ENCODE measurements at regions not wholly inside any gene's neighbourhood (a gene's known extent, or its start where the extent isn't known, plus 50 kb on each side); places are given as distances from the start of the nearest gene placed in this dataset.

DNA sequence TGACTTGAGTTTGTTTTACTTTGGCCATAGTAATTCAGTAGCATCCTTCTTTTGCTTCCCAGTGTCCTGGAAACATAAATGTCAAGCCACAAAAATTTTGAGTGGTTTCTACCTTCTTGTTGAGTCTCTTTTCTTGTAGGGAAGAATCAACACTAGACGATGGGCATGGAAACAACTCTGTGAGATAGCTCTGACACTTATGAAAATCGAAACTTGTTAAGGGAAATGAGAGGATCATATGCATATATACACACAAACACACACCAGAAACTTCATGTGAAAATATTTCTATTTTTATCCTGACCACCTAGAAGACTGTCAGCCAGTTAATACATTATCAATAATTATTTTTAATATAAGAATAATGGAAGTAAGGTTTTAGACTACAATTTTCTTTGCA is 1247.3 kb upstream of the FLRT2 start:
- H3K27ac ChIP-seq (ENCODE audit: low read length): no peak overlapping the region
- H4K20me1 ChIP-seq (ENCODE audit: insufficient read depth, low read length): no peaks in the 10 kb centered on the region
- ATAC-seq (ENCODE audit: insufficient read depth, low read depth) (no peak), DNase-seq (no peak)
- H3K79me2 ChIP-seq (ENCODE audit: insufficient read depth, low read length): no peaks in the 10 kb centered on the region
- H3K4me2 ChIP-seq (ENCODE audit: insufficient read depth, low read length): no peak overlapping the region
- no peaks in the 10 kb centered on the region for H3K4me1 ChIP-seq (ENCODE audit: insufficient read depth, low read length)
- H3K9me3 ChIP-seq (ENCODE audit: insufficient read depth, low read length, severe bottlenecking): no peaks in the 10 kb centered on the region
- H2AFZ ChIP-seq (ENCODE audit: low read depth, low read length): no peak overlapping the region
- H3K9ac ChIP-seq (ENCODE audit: low read depth, low read length): no peak overlapping the region
- no peak overlapping the region for H3K4me3 ChIP-seq (ENCODE audit: low read depth in 1 of 2, low read length in 2 of 2)
- no peaks in the 10 kb centered on the region for H3K27me3 ChIP-seq (ENCODE audit: insufficient read depth, low read length, poor library complexity)
- TF ChIP-seq, protein P1, sequence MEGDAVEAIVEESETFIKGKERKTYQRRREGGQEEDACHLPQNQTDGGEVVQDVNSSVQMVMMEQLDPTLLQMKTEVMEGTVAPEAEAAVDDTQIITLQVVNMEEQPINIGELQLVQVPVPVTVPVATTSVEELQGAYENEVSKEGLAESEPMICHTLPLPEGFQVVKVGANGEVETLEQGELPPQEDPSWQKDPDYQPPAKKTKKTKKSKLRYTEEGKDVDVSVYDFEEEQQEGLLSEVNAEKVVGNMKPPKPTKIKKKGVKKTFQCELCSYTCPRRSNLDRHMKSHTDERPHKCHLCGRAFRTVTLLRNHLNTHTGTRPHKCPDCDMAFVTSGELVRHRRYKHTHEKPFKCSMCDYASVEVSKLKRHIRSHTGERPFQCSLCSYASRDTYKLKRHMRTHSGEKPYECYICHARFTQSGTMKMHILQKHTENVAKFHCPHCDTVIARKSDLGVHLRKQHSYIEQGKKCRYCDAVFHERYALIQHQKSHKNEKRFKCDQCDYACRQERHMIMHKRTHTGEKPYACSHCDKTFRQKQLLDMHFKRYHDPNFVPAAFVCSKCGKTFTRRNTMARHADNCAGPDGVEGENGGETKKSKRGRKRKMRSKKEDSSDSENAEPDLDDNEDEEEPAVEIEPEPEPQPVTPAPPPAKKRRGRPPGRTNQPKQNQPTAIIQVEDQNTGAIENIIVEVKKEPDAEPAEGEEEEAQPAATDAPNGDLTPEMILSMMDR (IDR thresholded peaks at IDR 0.05; ENCODE audit: borderline replicate concordance, extremely low read depth, low read length, poor library complexity, severe bottlenecking): no peak
- H3K36me3 ChIP-seq (ENCODE audit: insufficient read depth, low read length): no peaks in the 10 kb centered on the region

DNA sequence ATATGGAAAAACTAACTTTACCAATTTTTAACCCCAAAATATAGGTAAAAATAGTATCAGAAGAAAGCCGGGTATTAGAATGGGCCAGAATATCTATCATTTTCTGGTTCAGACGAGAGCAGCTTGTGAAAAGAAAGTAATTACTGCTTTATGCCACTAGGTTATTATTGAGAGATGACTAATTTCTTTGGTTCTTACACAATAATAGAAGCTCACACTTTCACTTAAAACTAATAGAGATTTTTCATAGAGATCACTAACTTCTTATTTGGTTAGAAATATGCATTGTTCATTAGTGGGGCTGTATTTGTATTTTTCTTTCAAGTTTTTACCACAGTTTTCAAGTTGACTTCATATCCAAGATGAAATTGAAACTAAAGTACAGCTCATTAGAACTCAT is 1241.2 kb upstream of the FLRT2 start:
- H3K27me3 ChIP-seq (ENCODE audit: insufficient read depth, low read length, poor library complexity): no peaks in the 10 kb centered on the region
- TF ChIP-seq, protein P1 (IDR thresholded peaks at IDR 0.05; ENCODE audit: borderline replicate concordance, extremely low read depth, low read length, poor library complexity, severe bottlenecking): no peak
- no peak for TF ChIP-seq EZH2 (IDR thresholded peaks at IDR 0.05; ENCODE audit: borderline replicate concordance, low read depth, low read length, severe bottlenecking)
- no peaks in the 10 kb centered on the region for H3K79me2 ChIP-seq (ENCODE audit: insufficient read depth, low read length)
- H3K4me2 ChIP-seq (ENCODE audit: insufficient read depth, low read length): no peak overlapping the region
- no peaks in the 10 kb centered on the region for H3K36me3 ChIP-seq (ENCODE audit: insufficient read depth, low read length)
- ATAC-seq (ENCODE audit: insufficient read depth, low read depth): no peak
- H4K20me1 ChIP-seq (ENCODE audit: insufficient read depth, low read length): no peaks in the 10 kb centered on the region
- no peak overlapping the region for H3K4me3 ChIP-seq (ENCODE audit: low read depth in 1 of 2, low read length in 2 of 2)
- DNase-seq: no peak
- no peak overlapping the region for H3K9ac ChIP-seq (ENCODE audit: low read depth, low read length)
- no peaks in the 10 kb centered on the region for H3K9me3 ChIP-seq (ENCODE audit: insufficient read depth, low read length, severe bottlenecking)
- H2AFZ ChIP-seq (ENCODE audit: low read depth, low read length): no peak overlapping the region
- H3K4me1 ChIP-seq (ENCODE audit: insufficient read depth, low read length): no peaks in the 10 kb centered on the region
- H3K27ac ChIP-seq (ENCODE audit: low read length): no peak overlapping the region

DNA sequence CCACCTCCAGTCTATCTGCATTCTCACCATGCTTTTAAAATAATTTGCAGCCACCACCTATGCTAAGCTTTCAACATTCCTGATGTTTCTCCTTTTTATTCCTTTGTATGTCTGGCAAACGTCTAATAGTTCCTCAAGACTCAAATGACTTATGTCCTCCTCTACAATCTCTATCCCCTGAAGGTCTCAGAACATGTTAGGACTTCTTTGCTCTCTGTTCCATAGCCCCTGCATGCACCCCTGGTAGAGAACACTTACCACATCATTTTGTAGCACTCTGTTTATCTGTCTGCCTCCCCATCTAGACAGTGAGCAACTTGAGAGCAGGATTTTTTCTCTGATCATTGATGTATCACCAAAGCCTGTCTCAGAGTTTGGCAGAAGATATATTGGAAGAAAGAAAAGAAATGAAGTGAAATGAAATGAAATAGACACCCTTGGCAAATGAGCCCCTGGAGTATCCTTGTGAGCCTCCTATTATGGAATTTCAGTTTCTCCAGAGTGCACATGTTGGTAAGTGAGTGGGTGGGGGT is 1231.2 kb upstream of the FLRT2 start:
- no peaks in the 10 kb centered on the region for H4K20me1 ChIP-seq (ENCODE audit: insufficient read depth, low read length)
- no peaks in the 10 kb centered on the region for H3K27me3 ChIP-seq (ENCODE audit: insufficient read depth, low read length, poor library complexity)
- H3K4me2 ChIP-seq (ENCODE audit: insufficient read depth, low read length): no peak overlapping the region
- no peaks in the 10 kb centered on the region for H3K36me3 ChIP-seq (ENCODE audit: insufficient read depth, low read length)
- ATAC-seq (ENCODE audit: insufficient read depth, low read depth) (no peak), DNase-seq (no peak)
- H3K27ac ChIP-seq (ENCODE audit: low read length): no peak overlapping the region
- no peak overlapping the region for H2AFZ ChIP-seq (ENCODE audit: low read depth, low read length)
- TF ChIP-seq EZH2 (IDR thresholded peaks at IDR 0.05; ENCODE audit: borderline replicate concordance, low read depth, low read length, severe bottlenecking): no peak
- TF ChIP-seq, protein P1 (IDR thresholded peaks at IDR 0.05; ENCODE audit: borderline replicate concordance, extremely low read depth, low read length, poor library complexity, severe bottlenecking): no peak
- no peaks in the 10 kb centered on the region for H3K4me1 ChIP-seq (ENCODE audit: insufficient read depth, low read length)
- no peak overlapping the region for H3K9ac ChIP-seq (ENCODE audit: low read depth, low read length)
- H3K4me3 ChIP-seq (ENCODE audit: low read depth in 1 of 2, low read length in 2 of 2): no peak overlapping the region
- peaks cover 12% of the 10 kb centered on the region for H3K9me3 ChIP-seq (ENCODE audit: insufficient read depth, low read length, severe bottlenecking)
- no peaks in the 10 kb centered on the region for H3K79me2 ChIP-seq (ENCODE audit: insufficient read depth, low read length)

DNA sequence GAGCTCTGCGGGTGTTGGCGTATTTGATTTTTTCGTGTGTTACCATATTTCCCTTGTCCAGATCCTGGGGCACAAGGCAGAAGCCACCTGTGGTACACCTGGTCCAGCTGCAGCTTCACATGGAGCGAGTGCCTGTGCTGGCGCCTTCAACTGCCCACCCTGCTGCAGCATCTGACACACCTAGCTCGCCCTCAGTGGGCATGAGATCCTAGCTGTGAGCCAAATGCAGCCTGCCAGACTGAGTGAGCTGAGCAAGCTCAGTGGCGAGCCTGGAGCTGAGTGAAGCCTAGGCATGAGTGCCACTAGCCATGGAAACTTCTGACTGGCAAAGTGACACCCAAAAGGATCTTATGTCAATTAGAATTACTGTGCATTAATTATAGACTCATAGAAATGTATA is 1226.8 kb upstream of the FLRT2 start:
- Histone ChIP-seq H3K27me3 (ENCODE audit: insufficient read depth, low read length, poor library complexity) (no peaks in the 10 kb centered on the region), H3K9ac (ENCODE audit: low read depth, low read length) (no peak overlapping the region), H3K79me2 (ENCODE audit: insufficient read depth, low read length) (no peaks in the 10 kb centered on the region), H3K27ac (ENCODE audit: low read length) (no peak overlapping the region), H4K20me1 (ENCODE audit: insufficient read depth, low read length) (no peaks in the 10 kb centered on the region), H3K9me3 (ENCODE audit: insufficient read depth, low read length, severe bottlenecking) (peaks cover 14% of the 10 kb centered on the region), H3K4me2 (ENCODE audit: insufficient read depth, low read length) (no peak overlapping the region), H3K36me3 (ENCODE audit: insufficient read depth, low read length) (no peaks in the 10 kb centered on the region), H2AFZ (ENCODE audit: low read depth, low read length) (no peak overlapping the region), H3K4me1 (ENCODE audit: insufficient read depth, low read length) (no peaks in the 10 kb centered on the region), H3K4me3 (ENCODE audit: low read depth in 1 of 2, low read length in 2 of 2) (no peak overlapping the region)
- no peak for DNase-seq
- no peak for TF ChIP-seq EZH2 (IDR thresholded peaks at IDR 0.05; ENCODE audit: borderline replicate concordance, low read depth, low read length, severe bottlenecking)
- TF ChIP-seq, protein P1 (IDR thresholded peaks at IDR 0.05; ENCODE audit: borderline replicate concordance, extremely low read depth, low read length, poor library complexity, severe bottlenecking): no peak
- ATAC-seq (ENCODE audit: insufficient read depth, low read depth): no peak

Measured in DND-41 (cell line).